IPS-20b (cell line): ENCODE measurements at regions not wholly inside any gene's neighbourhood (a gene's known extent, or its start where the extent isn't known, plus 50 kb on each side); places are given as distances from the start of the nearest gene placed in this dataset.

Experiments used
- H3K27ac ChIP-seq: one replicate; pipeline ENCODE4 v1.5.1; 2013; ENCODE audit warnings: low read length
- H3K27me3 ChIP-seq: 2 replicates; pipeline ENCODE4 v1.6.1; 2013; ENCODE audit warnings: mild to moderate bottlenecking, low read length, inconsistent platforms; ENCODE audit not compliant: insufficient read depth
- H3K36me3 ChIP-seq: 2 replicates; pipeline ENCODE4 v1.6.1; 2013; ENCODE audit warnings: low read depth, mild to moderate bottlenecking, inconsistent platforms, low read length, moderate library complexity; ENCODE audit not compliant: insufficient read depth
- H3K4me1 ChIP-seq: 2 replicates; pipeline ENCODE4 v1.6.1; 2013; ENCODE audit warnings: mild to moderate bottlenecking, control low read depth, inconsistent platforms, low read length, moderate library complexity; ENCODE audit not compliant: insufficient read depth
- H3K4me3 ChIP-seq: 2 replicates; pipeline ENCODE4 v1.5.1; 2013; ENCODE audit warnings: mild to moderate bottlenecking, low read length, inconsistent platforms
- H3K9ac ChIP-seq: 2 replicates; pipeline ENCODE4 v1.6.1; 2013; ENCODE audit warnings: low read depth, mild to moderate bottlenecking, inconsistent platforms, low read length, moderate library complexity
- H3K9me3 ChIP-seq: 2 replicates; pipeline ENCODE4 v1.6.1; 2013; ENCODE audit warnings: mild to moderate bottlenecking, low read depth, low read length, inconsistent platforms; ENCODE audit not compliant: insufficient read depth

DNA sequence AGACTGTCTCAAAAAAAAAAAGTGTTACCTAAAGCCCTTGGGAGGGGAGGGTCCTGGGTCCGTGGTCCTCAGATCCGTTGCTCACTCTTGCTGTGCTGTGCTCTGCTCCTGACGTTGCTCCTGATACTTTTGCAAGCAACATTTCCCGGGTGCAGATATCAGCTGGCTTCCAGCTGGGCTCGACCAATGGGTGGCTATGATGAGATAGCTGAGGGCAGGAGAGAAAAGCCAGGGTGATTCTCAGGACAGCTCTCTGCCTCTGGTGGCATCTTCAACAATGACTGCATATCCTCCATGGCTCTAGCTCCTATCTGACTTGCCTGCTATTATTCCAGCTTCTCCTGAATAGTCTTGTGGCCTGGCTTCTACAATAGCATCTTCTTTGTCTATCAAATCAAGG is 134.5 kb downstream of the RPS12 start:
- H3K27me3 ChIP-seq, result no peaks in the 10 kb centered on the region
- no peak overlapping the region for H3K4me3 ChIP-seq
- no peak overlapping the region for H3K9ac ChIP-seq
- no peaks in the 10 kb centered on the region for H3K9me3 ChIP-seq
- no peak overlapping the region for H3K27ac ChIP-seq
- H3K4me1 ChIP-seq, result no peaks in the 10 kb centered on the region
- no peaks in the 10 kb centered on the region for H3K36me3 ChIP-seq

DNA sequence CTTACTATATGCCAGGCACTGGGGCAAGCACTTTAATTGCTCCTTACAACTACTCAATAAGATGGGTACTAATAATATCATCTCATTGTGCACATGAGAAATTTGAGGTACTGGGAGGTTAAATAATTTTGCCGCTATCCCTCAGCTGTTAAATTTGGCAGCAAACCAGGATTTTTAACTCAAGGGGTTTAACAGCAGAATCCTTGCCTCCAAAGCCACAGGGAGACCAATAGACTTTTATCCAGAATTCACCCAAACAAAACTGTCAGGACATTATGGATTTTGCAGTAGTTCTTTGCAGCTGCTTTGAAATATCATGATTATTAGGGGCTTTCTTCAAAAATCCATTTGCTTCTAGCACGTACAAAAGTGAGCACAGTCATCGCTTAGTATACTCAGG is 136.2 kb downstream of the RPS12 start:
- H3K4me1 ChIP-seq, result no peaks in the 10 kb centered on the region
- no peak overlapping the region for H3K4me3 ChIP-seq
- no peaks in the 10 kb centered on the region for H3K9me3 ChIP-seq
- H3K36me3 ChIP-seq, result no peaks in the 10 kb centered on the region
- no peaks in the 10 kb centered on the region for H3K27me3 ChIP-seq
- no peak overlapping the region for H3K9ac ChIP-seq
- no peak overlapping the region for H3K27ac ChIP-seq

DNA sequence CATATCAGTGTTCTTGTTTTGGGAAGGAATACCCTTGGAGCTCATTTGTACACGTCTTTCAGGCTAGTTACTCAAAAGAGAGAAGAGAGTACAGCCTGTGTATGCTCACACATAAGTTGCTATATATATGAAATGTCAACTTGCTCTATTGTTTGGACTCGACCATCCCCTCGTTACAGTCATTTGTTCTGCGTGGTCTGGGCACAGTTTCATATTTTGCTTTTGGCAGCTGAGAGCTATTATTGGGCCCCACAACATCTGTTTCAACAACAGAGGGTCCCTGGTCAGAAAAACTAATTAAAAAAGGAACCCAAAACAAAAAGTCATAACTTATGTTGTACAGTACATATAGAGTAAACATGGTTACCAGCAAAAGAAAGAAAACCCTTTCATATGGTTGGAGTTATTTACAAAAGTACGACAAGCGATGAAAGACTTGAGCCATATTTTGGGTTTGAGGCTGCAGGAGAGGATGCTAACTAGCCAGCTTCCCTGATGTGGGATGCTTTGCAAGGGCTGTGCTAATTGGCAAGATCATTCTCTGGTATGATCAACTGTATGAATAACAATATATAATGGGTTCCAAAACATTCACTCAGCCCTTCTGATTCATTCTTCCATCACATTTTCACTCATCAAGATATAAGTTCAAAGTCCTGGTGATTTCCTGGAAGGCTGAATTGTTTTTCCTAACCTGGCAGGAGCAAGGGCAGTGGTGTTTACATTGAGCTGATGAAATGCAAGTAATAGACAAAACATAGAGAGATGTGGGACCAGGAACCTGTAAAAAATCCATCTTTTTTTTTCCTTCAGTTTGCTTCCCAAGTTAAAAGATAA is 137.9 kb downstream of the RPS12 start:
- Histone ChIP-seq H3K4me3 (no peak overlapping the region), H3K9me3 (no peaks in the 10 kb centered on the region), H3K9ac (no peak overlapping the region), H3K27me3 (no peaks in the 10 kb centered on the region), H3K4me1 (no peaks in the 10 kb centered on the region), H3K27ac (no peak overlapping the region), H3K36me3 (no peaks in the 10 kb centered on the region)

DNA sequence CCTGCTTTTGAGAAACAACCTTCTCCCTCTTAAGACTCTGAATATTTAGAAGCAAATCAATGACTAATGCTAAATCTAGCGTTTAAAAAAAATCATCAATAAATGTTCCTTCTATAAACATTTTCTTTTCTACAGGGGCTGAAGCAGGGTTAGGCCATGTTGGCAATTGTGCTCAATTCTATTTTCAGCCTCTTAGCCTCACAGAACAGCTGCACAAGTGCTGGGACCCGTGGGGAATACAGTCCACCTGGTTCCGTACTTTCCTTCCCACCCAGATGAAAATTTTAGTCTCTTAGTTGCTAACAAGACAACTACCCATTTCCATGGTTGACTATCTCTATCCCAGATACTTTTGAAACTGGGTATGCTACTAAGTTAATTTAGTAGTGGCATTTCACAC is 138.6 kb downstream of the RPS12 start:
- no peaks in the 10 kb centered on the region for H3K27me3 ChIP-seq
- no peaks in the 10 kb centered on the region for H3K4me1 ChIP-seq
- no peak overlapping the region for H3K4me3 ChIP-seq
- no peaks in the 10 kb centered on the region for H3K9me3 ChIP-seq
- H3K9ac ChIP-seq, result no peak overlapping the region
- no peak overlapping the region for H3K27ac ChIP-seq
- H3K36me3 ChIP-seq, result no peaks in the 10 kb centered on the region

DNA sequence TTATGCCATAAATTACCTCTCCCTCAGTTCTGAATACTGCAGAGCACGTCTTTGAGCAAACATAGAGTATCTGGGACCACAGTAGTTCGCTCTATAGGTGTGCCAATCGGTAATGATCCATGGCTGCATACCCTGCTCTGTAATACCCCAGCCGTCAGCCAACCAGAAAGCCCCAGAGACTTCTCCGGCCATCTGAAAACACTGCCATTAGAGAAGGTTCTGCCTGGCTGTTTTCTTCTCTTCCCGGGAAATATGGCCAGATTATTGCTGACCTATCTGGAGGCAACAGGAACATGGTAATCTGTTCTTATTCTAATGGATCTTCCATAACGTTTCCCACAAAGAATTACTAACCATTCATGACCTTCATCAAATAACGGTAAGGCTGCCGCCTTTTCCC is 139.9 kb downstream of the RPS12 start:
- H3K36me3 ChIP-seq, result no peaks in the 10 kb centered on the region
- no peak overlapping the region for H3K4me3 ChIP-seq
- H3K9ac ChIP-seq, result no peak overlapping the region
- no peaks in the 10 kb centered on the region for H3K4me1 ChIP-seq
- no peaks in the 10 kb centered on the region for H3K9me3 ChIP-seq
- no peaks in the 10 kb centered on the region for H3K27me3 ChIP-seq
- no peak overlapping the region for H3K27ac ChIP-seq

DNA sequence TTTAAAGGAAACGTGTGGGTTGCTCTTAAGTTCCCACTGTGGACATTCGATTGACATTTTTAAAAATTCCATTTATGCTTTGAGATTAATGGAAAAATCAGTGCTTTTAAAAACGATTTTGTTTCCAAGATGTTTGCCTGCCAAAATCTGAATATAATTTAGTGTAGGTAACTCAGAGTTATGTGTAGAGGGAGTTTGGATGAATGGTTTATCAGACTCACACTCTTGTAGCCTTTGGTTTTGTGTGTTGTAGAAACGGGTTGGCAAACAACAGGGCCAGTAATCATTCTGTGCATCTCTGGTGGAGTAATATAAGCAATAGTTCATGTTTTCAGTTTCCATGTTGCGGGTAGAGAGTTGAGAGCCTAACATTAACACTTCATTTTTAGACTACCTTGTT is 140.6 kb downstream of the RPS12 start:
- Histone ChIP-seq H3K36me3 (no peaks in the 10 kb centered on the region), H3K27me3 (no peaks in the 10 kb centered on the region), H3K9me3 (no peaks in the 10 kb centered on the region), H3K4me3 (no peak overlapping the region), H3K4me1 (no peaks in the 10 kb centered on the region), H3K27ac (no peak overlapping the region), H3K9ac (no peak overlapping the region)

DNA sequence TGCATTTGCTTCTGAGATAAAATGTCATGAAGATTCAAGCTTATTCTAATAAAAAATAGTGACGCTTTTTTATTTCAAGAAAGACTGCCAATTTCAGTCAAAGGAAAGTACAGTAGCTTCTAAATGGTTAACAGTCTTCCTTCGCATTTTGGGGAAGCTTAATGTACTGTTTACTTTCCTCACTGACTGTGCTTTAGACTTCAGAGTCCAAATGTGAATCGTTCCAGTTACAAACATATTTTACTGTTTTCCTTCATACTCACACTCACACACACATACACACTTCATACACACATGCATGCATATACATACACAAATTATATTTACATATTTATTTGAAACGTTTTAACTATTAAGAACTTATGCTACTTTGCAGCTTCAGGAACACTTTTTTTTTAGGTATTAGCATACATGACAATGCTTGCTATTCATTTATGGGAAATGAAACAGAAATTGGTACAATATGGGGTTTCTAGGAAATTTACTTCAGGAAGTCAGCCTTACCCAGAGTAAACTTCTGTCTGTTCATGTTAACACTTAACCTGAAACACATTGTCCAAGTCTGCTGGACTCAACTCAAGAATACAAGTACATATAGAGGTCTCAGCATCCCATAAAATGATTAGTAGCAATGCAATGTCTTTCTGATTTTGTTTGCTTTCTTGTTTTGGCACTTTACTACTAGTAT is 145.4 kb downstream of the RPS12 start:
- H3K36me3 ChIP-seq, result no peaks in the 10 kb centered on the region
- H3K27me3 ChIP-seq, result no peaks in the 10 kb centered on the region
- H3K9ac ChIP-seq, result no peak overlapping the region
- H3K4me1 ChIP-seq, result peaks cover 6% of the 10 kb centered on the region; the same call in 1 of the 2 replicates
- H3K4me3 ChIP-seq, result no peak overlapping the region
- H3K9me3 ChIP-seq, result no peaks in the 10 kb centered on the region
- H3K27ac ChIP-seq, result no peak overlapping the region

DNA sequence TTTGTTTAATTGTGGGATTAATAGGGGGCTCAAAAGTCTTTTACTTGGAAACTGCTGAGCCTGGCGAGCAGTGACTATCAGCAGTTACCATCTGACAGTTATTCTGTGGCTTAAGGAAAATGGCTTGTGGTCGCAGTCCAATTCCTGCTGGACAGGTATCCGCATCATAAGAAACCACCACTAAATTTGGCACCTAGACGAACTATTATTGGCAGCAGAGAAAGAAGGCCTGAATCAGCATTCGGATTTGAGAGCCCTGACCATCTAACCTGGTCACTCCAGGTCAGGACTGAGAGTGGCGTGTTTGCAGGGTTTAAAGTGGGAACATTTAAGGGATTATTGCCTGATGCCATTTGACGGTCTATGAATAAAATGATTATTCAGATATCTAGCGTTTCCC is 146.4 kb downstream of the RPS12 start:
- H3K9me3 ChIP-seq, result no peaks in the 10 kb centered on the region
- no peak overlapping the region for H3K9ac ChIP-seq
- H3K27ac ChIP-seq, result no peak overlapping the region
- no peaks in the 10 kb centered on the region for H3K36me3 ChIP-seq
- H3K4me1 ChIP-seq, result peaks cover 6% of the 10 kb centered on the region; the same call in 1 of the 2 replicates
- no peak overlapping the region for H3K4me3 ChIP-seq
- H3K27me3 ChIP-seq, result no peaks in the 10 kb centered on the region

DNA sequence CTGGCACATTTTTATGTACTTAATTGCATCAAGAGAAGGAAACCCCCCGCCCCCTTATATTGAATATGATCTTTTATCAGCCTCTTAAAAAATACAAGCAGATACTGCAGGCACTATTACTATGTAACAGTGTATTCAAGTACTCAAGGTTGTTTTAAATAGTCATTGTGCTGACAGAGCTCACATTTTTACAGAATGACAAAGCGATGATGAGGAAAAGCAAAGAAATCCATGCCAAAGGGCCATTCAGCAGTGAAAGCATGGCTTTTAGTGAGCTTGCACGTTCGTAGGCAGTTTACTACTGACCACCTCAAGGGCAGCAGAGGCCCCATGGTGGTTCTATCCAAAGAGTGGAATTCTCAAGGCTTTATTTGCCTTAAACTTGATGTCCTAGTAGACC is 146.8 kb downstream of the RPS12 start:
- Histone ChIP-seq H3K9me3 (no peaks in the 10 kb centered on the region), H3K4me1 (peaks cover 6% of the 10 kb centered on the region; the same call in 1 of the 2 replicates), H3K27me3 (no peaks in the 10 kb centered on the region), H3K9ac (no peak overlapping the region), H3K27ac (no peak overlapping the region), H3K36me3 (no peaks in the 10 kb centered on the region), H3K4me3 (no peak overlapping the region)

DNA sequence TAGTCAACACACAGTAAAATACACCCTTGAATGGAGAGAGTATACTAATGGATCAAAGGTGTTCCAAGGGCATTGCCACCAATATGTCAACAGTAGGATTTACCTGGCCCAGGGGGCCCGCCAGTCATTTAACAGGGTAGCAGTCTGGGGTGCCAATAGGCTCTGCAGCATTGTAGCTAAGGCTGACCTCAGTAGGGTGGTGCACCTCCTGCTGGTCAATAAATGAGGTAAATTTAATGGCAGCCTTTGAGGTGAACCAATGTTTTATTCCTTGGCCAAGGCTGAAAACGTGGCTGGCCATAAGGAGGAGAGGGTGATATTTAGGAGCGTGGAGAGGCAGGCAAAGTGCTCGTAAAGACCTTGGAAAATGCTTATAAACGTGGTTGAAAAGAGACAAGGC is 147.2 kb downstream of the RPS12 start:
- Histone ChIP-seq H3K9ac (no peak overlapping the region), H3K9me3 (no peaks in the 10 kb centered on the region), H3K36me3 (no peaks in the 10 kb centered on the region), H3K4me3 (no peak overlapping the region), H3K27ac (no peak overlapping the region), H3K4me1 (peaks cover 6% of the 10 kb centered on the region; the same call in 1 of the 2 replicates), H3K27me3 (no peaks in the 10 kb centered on the region)

DNA sequence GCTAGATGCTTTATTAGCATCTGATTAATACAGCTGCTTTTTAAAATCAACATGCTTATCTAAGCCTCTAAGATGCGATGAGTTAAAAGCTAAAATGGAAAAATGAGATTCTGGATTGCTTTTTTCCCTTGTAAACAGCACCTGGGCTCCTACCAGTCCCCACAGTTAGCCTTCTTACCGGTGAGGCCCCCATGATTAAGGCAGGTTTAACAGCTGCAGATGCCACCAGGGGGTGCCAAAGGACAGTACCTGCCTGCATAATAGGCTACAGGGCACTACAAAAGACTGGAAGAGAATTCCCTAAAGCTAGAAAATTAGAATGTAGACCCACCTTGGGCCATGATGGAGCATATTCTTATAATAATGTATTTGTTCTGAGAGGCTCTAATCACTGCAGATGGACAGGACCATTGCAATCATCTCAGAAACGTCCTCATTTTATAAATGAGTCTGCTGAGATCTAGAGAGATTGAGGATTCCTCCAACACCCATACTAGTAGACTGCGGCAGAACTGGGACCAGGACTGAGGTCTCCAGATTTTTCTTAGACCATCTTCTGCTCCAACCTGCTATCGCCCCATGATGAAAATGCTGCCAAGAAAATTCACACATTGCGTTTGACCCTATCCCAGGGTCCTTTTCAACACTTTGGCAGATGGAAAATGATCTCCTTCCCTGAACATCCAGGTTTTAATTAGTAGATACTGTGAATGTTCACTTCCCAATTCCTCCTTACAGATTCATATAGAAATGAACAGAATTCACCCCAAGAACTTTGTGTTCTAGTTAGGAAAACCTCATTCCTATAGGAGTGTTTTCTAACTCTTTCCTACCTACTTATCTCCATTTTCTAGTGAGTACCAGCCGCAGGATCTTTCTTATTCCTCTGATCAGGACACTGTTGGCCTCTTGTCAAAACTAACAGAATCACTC is 148.8 kb downstream of the RPS12 start:
- H3K36me3 ChIP-seq, result no peaks in the 10 kb centered on the region
- peaks cover 14% of the 10 kb centered on the region; the same call in 1 of the 2 replicates for H3K4me1 ChIP-seq
- no peak overlapping the region for H3K4me3 ChIP-seq
- no peak overlapping the region for H3K9ac ChIP-seq
- no peaks in the 10 kb centered on the region for H3K9me3 ChIP-seq
- H3K27ac ChIP-seq, result no peak overlapping the region
- H3K27me3 ChIP-seq, result no peaks in the 10 kb centered on the region
